WTC11 (cell line): ENCODE measurements at regions not wholly inside any gene's neighbourhood (a gene's known extent, or its start where the extent isn't known, plus 50 kb on each side); places are given as distances from the start of the nearest gene placed in this dataset.

ENCODE experiments used
- ATAC-seq: fragments of 200-7000 bp; cut with Tn5 transposase; 2 replicates; pipeline ENCODE4 v1.10.0; 2021; ENCODE audit warnings: mild to moderate bottlenecking, moderate library complexity
- CTCF ChIA-PET: fragments of 300-600 bp; sonication (Branson Sonifier 250); formaldehyde crosslinking; loops from one replicate; lab custom pipeline; 2021; ENCODE audit warnings: antibody characterized with exemption; lab: Charles Lee
- POLR2A ChIA-PET: fragments of 350-600 bp; sonication (Branson Sonifier 250); formaldehyde crosslinking; loops from one replicate; lab custom pipeline; 2021; ENCODE audit warnings: antibody characterized with exemption; lab: Charles Lee
- DNase-seq: peaks from one replicate; pipeline ENCODE4 v3.0.0; 2021; ENCODE audit warnings: low spot score
- H3K27ac Mint-ChIP-seq: 2 replicates; pipeline ENCODE4 v1.8.0; 2021; ENCODE audit warnings: mixed read lengths
- H3K27me3 Mint-ChIP-seq: 2 replicates; pipeline ENCODE4 v1.8.0; 2021; ENCODE audit warnings: low read depth, mild to moderate bottlenecking, moderate library complexity, mixed read lengths
- H3K36me3 Mint-ChIP-seq: 2 replicates; pipeline ENCODE4 v1.8.0; 2021; ENCODE audit warnings: mixed read lengths
- H3K4me1 Mint-ChIP-seq: 2 replicates; pipeline ENCODE4 v1.8.0; 2022; ENCODE audit warnings: mixed read lengths
- H3K4me3 Mint-ChIP-seq: 2 replicates; pipeline ENCODE4 v1.8.0; 2021; ENCODE audit warnings: mild to moderate bottlenecking, moderate library complexity, mixed read lengths
- H3K9me3 Mint-ChIP-seq: 2 replicates; pipeline ENCODE4 v1.8.0; 2021; ENCODE audit warnings: mixed read lengths
- AR ChIP-seq: fragments of 250-450 bp; sonication (Bioruptor Pico); IDR thresholded peaks from 2 replicates; pipeline ENCODE4 v1.9.0; 2021; ENCODE audit warnings: mild to moderate bottlenecking
- ATF6 ChIP-seq: sonication (generic); formaldehyde crosslinking; IDR thresholded peaks from 2 replicates; pipeline ENCODE4 v1.8.1; 2023; ENCODE audit warnings: mild to moderate bottlenecking, missing genetic modification reagents
- ESRRA ChIP-seq: sonication (generic); formaldehyde crosslinking; IDR thresholded peaks from 2 replicates; pipeline ENCODE4 v1.8.1; 2022; ENCODE audit warnings: mild to moderate bottlenecking, missing genetic modification reagents, borderline replicate concordance
- GRHL2 ChIP-seq: fragments of 250-450 bp; sonication (Bioruptor Pico); IDR thresholded peaks from 2 replicates; pipeline ENCODE4 v1.8.0; 2022; ENCODE audit warnings: mild to moderate bottlenecking, moderate library complexity; ENCODE audit not compliant: insufficient replicate concordance, severe bottlenecking
- JAZF1 ChIP-seq: fragments of 250-450 bp; sonication (Bioruptor Pico); IDR thresholded peaks from 2 replicates; pipeline ENCODE4 v1.9.0; 2021; ENCODE audit warnings: moderate library complexity, mild to moderate bottlenecking, inconsistent platforms
- KAT7 ChIP-seq: sonication (generic); formaldehyde crosslinking; IDR thresholded peaks from 2 replicates; pipeline ENCODE4 v1.8.1; 2023; ENCODE audit warnings: missing genetic modification reagents, mild to moderate bottlenecking, borderline replicate concordance
- NFE2L1 ChIP-seq: sonication (generic); formaldehyde crosslinking; IDR thresholded peaks from 2 replicates; pipeline ENCODE4 v1.8.1; 2023; ENCODE audit warnings: missing genetic modification reagents
- PRRX2 ChIP-seq: fragments of 250-450 bp; sonication (Bioruptor Pico); IDR thresholded peaks from 2 replicates; pipeline ENCODE4 v1.8.0; 2021; ENCODE audit warnings: mild to moderate bottlenecking
- RELA ChIP-seq: sonication (generic); formaldehyde crosslinking; IDR thresholded peaks from 2 replicates; pipeline ENCODE4 v1.8.1; 2022; ENCODE audit warnings: missing genetic modification reagents, mild to moderate bottlenecking, borderline replicate concordance
- USF1 ChIP-seq: sonication (generic); formaldehyde crosslinking; IDR thresholded peaks from 2 replicates; pipeline ENCODE4 v1.8.0; 2022; ENCODE audit warnings: mild to moderate bottlenecking, missing genetic modification reagents
- USF2 ChIP-seq: sonication (generic); formaldehyde crosslinking; IDR thresholded peaks from 2 replicates; pipeline ENCODE4 v1.8.1; 2023; ENCODE audit warnings: mild to moderate bottlenecking, missing genetic modification reagents, moderate library complexity
- ZBTB21 ChIP-seq: sonication (generic); formaldehyde crosslinking; IDR thresholded peaks from 2 replicates; pipeline ENCODE4 v1.8.1; 2023; ENCODE audit warnings: mild to moderate bottlenecking, missing genetic modification reagents, borderline replicate concordance
- ZNF121 ChIP-seq: sonication (generic); formaldehyde crosslinking; IDR thresholded peaks from 2 replicates; pipeline ENCODE4 v1.8.0; 2023; ENCODE audit warnings: missing genetic modification reagents
- ZNF281 ChIP-seq: sonication (generic); formaldehyde crosslinking; IDR thresholded peaks from 2 replicates; pipeline ENCODE4 v1.8.0; 2023; ENCODE audit warnings: mild to moderate bottlenecking, missing genetic modification reagents
- ZNF671 ChIP-seq: fragments of 250-450 bp; sonication (Bioruptor Pico); IDR thresholded peaks from 2 replicates; pipeline ENCODE4 v1.8.0; 2021; ENCODE audit warnings: mild to moderate bottlenecking

- TF ChIP-seq ZNF671 (CRISPR knock-in tag), result no peak
- TF ChIP-seq USF1 (CRISPR knock-in tag), result no peak
- no peak for TF ChIP-seq AR (CRISPR knock-in tag)
- TF ChIP-seq RELA (CRISPR knock-in tag), result no peak
- no peak for TF ChIP-seq KAT7 (CRISPR knock-in tag)
- TF ChIP-seq USF2 (CRISPR knock-in tag), result no peak
- TF ChIP-seq ZNF281 (CRISPR knock-in tag), result no peak
- TF ChIP-seq JAZF1 (CRISPR knock-in tag), result no peak
- POLR2A ChIA-PET, result no interaction called here
- H3K9me3 Mint-ChIP-seq, result peaks cover 7% of the 10 kb centered on the region
- peaks cover 3% of the 10 kb centered on the region; the same call in 1 of the 2 replicates for H3K36me3 Mint-ChIP-seq
- no peaks in the 10 kb centered on the region for H3K4me1 Mint-ChIP-seq
- no peak for DNase-seq
- H3K4me3 Mint-ChIP-seq, result no peak overlapping the region
- CTCF ChIA-PET, result no interaction called here
- no peak for ATAC-seq
- no peak overlapping the region for H3K27ac Mint-ChIP-seq
- peaks cover 14% of the 10 kb centered on the region for H3K27me3 Mint-ChIP-seq
Measured at GRCh38 chr5:179462040-179462439, 88.3 kb upstream of the RUFY1 start.

GRCh38 chr5:179461576-179461975 is 88.8 kb upstream of the RUFY1 start:
- Mint-ChIP-seq H3K4me3 (no peak overlapping the region), H3K36me3 (peaks cover 4% of the 10 kb centered on the region), H3K9me3 (peaks cover 10% of the 10 kb centered on the region), H3K27me3 (peaks cover 16% of the 10 kb centered on the region), H3K4me1 (no peaks in the 10 kb centered on the region), H3K27ac (no peak overlapping the region)
- POLR2A ChIA-PET, result no interaction called here
- CTCF ChIA-PET, result no interaction called here
- ATAC-seq (no peak), DNase-seq (no peak)
- no peak for TF ChIP-seq ESRRA (CRISPR knock-in tag)
- TF ChIP-seq ZBTB21, result no peak
- no peak for TF ChIP-seq PRRX2
- TF ChIP-seq NFE2L1, result no peak
- TF ChIP-seq ATF6, result no peak
- TF ChIP-seq GRHL2, result no peak

GRCh38 chr5:179459771-179460170 is 90.6 kb upstream of the RUFY1 start:
- CTCF ChIA-PET, result no interaction called here
- H3K27me3 Mint-ChIP-seq, result peaks cover 16% of the 10 kb centered on the region
- POLR2A ChIA-PET, result no interaction called here
- no peak overlapping the region for H3K4me3 Mint-ChIP-seq
- peaks cover 21% of the 10 kb centered on the region for H3K9me3 Mint-ChIP-seq
- H3K36me3 Mint-ChIP-seq, result peaks cover 11% of the 10 kb centered on the region
- ATAC-seq, result no peak
- H3K4me1 Mint-ChIP-seq, result no peaks in the 10 kb centered on the region
- DNase-seq, result no peak
- no peak overlapping the region for H3K27ac Mint-ChIP-seq
- no peak for TF ChIP-seq ZNF121 (CRISPR knock-in tag)
- TF ChIP-seq, all 79 proteins: peak for 0
